Nucleus accumbens (tissue), 56 donors: ENCODE measurements at regions not wholly inside any gene's neighbourhood (a gene's known extent, or its start where the extent isn't known, plus 50 kb on each side); places are given as distances from the start of the nearest gene placed in this dataset.

ENCODE experiments used
- DNase-seq, 56 donors: peaks; one replicate each; lab custom pipeline; 2025; lab: John Stamatoyannopoulos, UW

- DNase-seq, result no peak
Observed at GRCh38 chr3:158961911-158962310, 160.1 kb downstream of the MFSD1 start.

- no peak for DNase-seq
Observed at GRCh38 chr3:158970006-158970405, 168.2 kb downstream of the MFSD1 start.

GRCh38 chr3:158974904-158975303 is 173.1 kb downstream of the MFSD1 start:
- no peak for DNase-seq

- DNase-seq, result no peak
Observed at GRCh38 chr3:158976966-158977365, 175.1 kb downstream of the MFSD1 start.

GRCh38 chr3:158977497-158977896 is 175.6 kb downstream of the MFSD1 start:
- no peak for DNase-seq

- DNase-seq, result no peak
Observed at GRCh38 chr3:158983216-158984099, 181.6 kb downstream of the MFSD1 start.

GRCh38 chr3:158991146-158991705 is 189.4 kb downstream of the MFSD1 start:
- DNase-seq, result no peak

GRCh38 chr3:158992463-158992862 is 190.6 kb downstream of the MFSD1 start:
- no peak for DNase-seq

- no peak for DNase-seq
Observed at GRCh38 chr3:158994386-158994785, 192.5 kb downstream of the MFSD1 start.

- DNase-seq, result peak in 1 of 56 donors; percentile 4
Observed at GRCh38 chr3:159001711-159002110, 199.9 kb downstream of the MFSD1 start.

GRCh38 chr3:159005137-159005536 is 203.3 kb downstream of the MFSD1 start:
- no peak for DNase-seq

- no peak for DNase-seq
Observed at GRCh38 chr3:159007331-159007730, 205.5 kb downstream of the MFSD1 start.

- DNase-seq, result no peak
Observed at GRCh38 chr3:159008401-159008800, 206.5 kb downstream of the MFSD1 start.

- no peak for DNase-seq
Observed at GRCh38 chr3:159018341-159018740, 216.5 kb downstream of the MFSD1 start.

GRCh38 chr3:159025733-159026132 is 223.9 kb downstream of the MFSD1 start:
- DNase-seq, result no peak

GRCh38 chr3:159026510-159026909 is 224.7 kb downstream of the MFSD1 start:
- DNase-seq, result no peak

GRCh38 chr3:159028706-159029105 is 226.9 kb downstream of the MFSD1 start:
- DNase-seq, result no peak

GRCh38 chr3:159029306-159030026 is 227.6 kb downstream of the MFSD1 start:
- DNase-seq, result no peak

GRCh38 chr3:159030138-159030670 is 228.3 kb downstream of the MFSD1 start:
- DNase-seq, result no peak

- DNase-seq, result no peak
Observed at GRCh38 chr3:159030886-159031679, 229.2 kb downstream of the MFSD1 start.
